ENCODE measurements at regions not wholly inside any gene's neighbourhood (a gene's known extent, or its start where the extent isn't known, plus 50 kb on each side); places are given as distances from the start of the nearest gene placed in this dataset.

- H3K27ac ChIP-seq = no peak overlapping the region
- H3K9me3 ChIP-seq = no peaks in the 10 kb centered on the region
- intact Hi-C loops (cut with DNase I; ENCODE audit: low total_unique reads) = no loop called here
- 96 to 100% methylated on average over 1 of the region's 1 CpG for WGBS, 2 donors
- TF ChIP-seq POLR2A (IDR thresholded peaks at IDR 0.05) (no peak), CTCF (IDR thresholded peaks at IDR 0.05) (no peak)
- DNase-seq = no peak
- H3K27me3 ChIP-seq = no peaks in the 10 kb centered on the region
- H3K36me3 ChIP-seq (ENCODE audit: low read depth, missing control alignments) = no peaks in the 10 kb centered on the region
- H3K4me1 ChIP-seq = no peaks in the 10 kb centered on the region
- no peak overlapping the region for H3K4me3 ChIP-seq
These were observed 150.4 kb upstream of the MAX start for GRCh38 chr14:65252482-65253255.

GRCh38 chr14:65255029-65255545 is 152.8 kb upstream of the MAX start:
- DNase-seq = no peak
- Histone ChIP-seq H3K4me3 (no peak overlapping the region), H3K27me3 (no peaks in the 10 kb centered on the region), H3K4me1 (no peaks in the 10 kb centered on the region), H3K36me3 (ENCODE audit: low read depth, missing control alignments) (no peaks in the 10 kb centered on the region), H3K27ac (no peak overlapping the region), H3K9me3 (no peaks in the 10 kb centered on the region)
- intact Hi-C loops (cut with DNase I; ENCODE audit: low total_unique reads) = no loop called here
- TF ChIP-seq CTCF (IDR thresholded peaks at IDR 0.05) (no peak), POLR2A (IDR thresholded peaks at IDR 0.05) (no peak)
- WGBS, 2 donors = 86 to 88% methylated on average over 5 of the region's 5 CpGs

- 81% methylated on average over 8 of the region's 8 CpGs for WGBS, 2 donors
- H3K27ac ChIP-seq = no peak overlapping the region
- no peak for DNase-seq
- H3K27me3 ChIP-seq = no peaks in the 10 kb centered on the region
- TF ChIP-seq CTCF (IDR thresholded peaks at IDR 0.05) (no peak), POLR2A (IDR thresholded peaks at IDR 0.05) (no peak)
- intact Hi-C loops (cut with DNase I; ENCODE audit: low total_unique reads) = no loop called here
- H3K36me3 ChIP-seq (ENCODE audit: low read depth, missing control alignments) = no peaks in the 10 kb centered on the region
- H3K4me1 ChIP-seq = no peaks in the 10 kb centered on the region
- no peaks in the 10 kb centered on the region for H3K9me3 ChIP-seq
- no peak overlapping the region for H3K4me3 ChIP-seq
These were observed 153.5 kb upstream of the MAX start for GRCh38 chr14:65255583-65256461.

GRCh38 chr14:65256714-65257113 is 154.4 kb upstream of the MAX start:
- no peaks in the 10 kb centered on the region for H3K27me3 ChIP-seq
- no peak overlapping the region for H3K4me3 ChIP-seq
- H3K27ac ChIP-seq = no peak overlapping the region
- no peaks in the 10 kb centered on the region for H3K9me3 ChIP-seq
- no peak for DNase-seq
- H3K36me3 ChIP-seq (ENCODE audit: low read depth, missing control alignments) = no peaks in the 10 kb centered on the region
- intact Hi-C loops (cut with DNase I; ENCODE audit: low total_unique reads) = no loop called here
- no peak for TF ChIP-seq CTCF (IDR thresholded peaks at IDR 0.05)
- TF ChIP-seq POLR2A (IDR thresholded peaks at IDR 0.05) = no peak
- H3K4me1 ChIP-seq = no peaks in the 10 kb centered on the region
- WGBS, 2 donors = 90 to 94% methylated on average over 4 of the region's 4 CpGs
